Type B pancreatic cell (in vitro differentiated cells): ENCODE measurements at regions not wholly inside any gene's neighbourhood (a gene's known extent, or its start where the extent isn't known, plus 50 kb on each side); places are given as distances from the start of the nearest gene placed in this dataset.

Source experiments
- DNase-seq: peaks from one replicate; pipeline ENCODE4 v3.0.0; 2021; ENCODE audit warnings: mixed read lengths; ENCODE audit not compliant: unreplicated experiment; ENCODE audit errors: extremely low spot score
- H3K27ac Mint-ChIP-seq: 2 replicates; pipeline ENCODE4 v1.8.0; 2021; ENCODE audit warnings: mild to moderate bottlenecking, mixed read lengths
- H3K27me3 Mint-ChIP-seq: 2 replicates; pipeline ENCODE4 v1.8.0; 2021; ENCODE audit warnings: mixed read lengths
- H3K36me3 Mint-ChIP-seq: 2 replicates; pipeline ENCODE4 v1.8.0; 2021; ENCODE audit warnings: mixed read lengths
- H3K4me1 Mint-ChIP-seq: one replicate; pipeline ENCODE4 v1.8.0; 2021; ENCODE audit warnings: mixed read lengths; ENCODE audit not compliant: unreplicated experiment
- H3K4me3 Mint-ChIP-seq: 2 replicates; pipeline ENCODE4 v1.8.0; 2021; ENCODE audit warnings: mild to moderate bottlenecking, mixed read lengths
- H3K9me3 Mint-ChIP-seq: 2 replicates; pipeline ENCODE4 v1.8.0; 2021; ENCODE audit warnings: mixed read lengths
- TF ChIP-seq, protein P1 (sequence below): fragments of 200-600 bp; sonication (generic); conservative IDR thresholded peaks from 2 replicates; pipeline ENCODE4 v1.5.0; 2021; ENCODE audit warnings: antibody characterized with exemption, mild to moderate bottlenecking

DNA sequence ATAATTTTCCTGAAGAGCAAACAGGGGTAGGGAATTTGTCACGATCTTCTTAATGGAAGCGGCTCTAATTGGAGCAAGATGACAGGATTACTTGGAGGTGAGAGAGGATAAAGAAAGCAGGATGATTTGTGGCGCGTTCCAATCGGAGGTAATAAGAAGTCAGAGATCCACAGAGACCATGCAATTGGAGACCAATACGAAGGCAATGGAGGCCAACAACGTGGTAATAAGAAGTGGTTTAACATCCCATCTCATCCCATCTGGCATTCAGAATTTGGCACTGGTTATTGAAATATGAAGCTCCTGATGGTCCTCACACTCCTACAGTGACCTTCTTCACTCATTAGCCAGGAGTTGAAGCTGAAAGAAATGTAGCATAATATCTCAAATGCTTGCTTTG lies 130.6 kb downstream of the DLEU7 start:
- Mint-ChIP-seq H3K36me3 (no peaks in the 10 kb centered on the region), H3K4me1 (peaks cover 24% of the 10 kb centered on the region), H3K27me3 (no peaks in the 10 kb centered on the region), H3K9me3 (peaks cover 12% of the 10 kb centered on the region), H3K27ac (no peak overlapping the region), H3K4me3 (no peak overlapping the region)
- TF ChIP-seq, protein P1, sequence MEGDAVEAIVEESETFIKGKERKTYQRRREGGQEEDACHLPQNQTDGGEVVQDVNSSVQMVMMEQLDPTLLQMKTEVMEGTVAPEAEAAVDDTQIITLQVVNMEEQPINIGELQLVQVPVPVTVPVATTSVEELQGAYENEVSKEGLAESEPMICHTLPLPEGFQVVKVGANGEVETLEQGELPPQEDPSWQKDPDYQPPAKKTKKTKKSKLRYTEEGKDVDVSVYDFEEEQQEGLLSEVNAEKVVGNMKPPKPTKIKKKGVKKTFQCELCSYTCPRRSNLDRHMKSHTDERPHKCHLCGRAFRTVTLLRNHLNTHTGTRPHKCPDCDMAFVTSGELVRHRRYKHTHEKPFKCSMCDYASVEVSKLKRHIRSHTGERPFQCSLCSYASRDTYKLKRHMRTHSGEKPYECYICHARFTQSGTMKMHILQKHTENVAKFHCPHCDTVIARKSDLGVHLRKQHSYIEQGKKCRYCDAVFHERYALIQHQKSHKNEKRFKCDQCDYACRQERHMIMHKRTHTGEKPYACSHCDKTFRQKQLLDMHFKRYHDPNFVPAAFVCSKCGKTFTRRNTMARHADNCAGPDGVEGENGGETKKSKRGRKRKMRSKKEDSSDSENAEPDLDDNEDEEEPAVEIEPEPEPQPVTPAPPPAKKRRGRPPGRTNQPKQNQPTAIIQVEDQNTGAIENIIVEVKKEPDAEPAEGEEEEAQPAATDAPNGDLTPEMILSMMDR = no peak
- no peak for DNase-seq

DNA sequence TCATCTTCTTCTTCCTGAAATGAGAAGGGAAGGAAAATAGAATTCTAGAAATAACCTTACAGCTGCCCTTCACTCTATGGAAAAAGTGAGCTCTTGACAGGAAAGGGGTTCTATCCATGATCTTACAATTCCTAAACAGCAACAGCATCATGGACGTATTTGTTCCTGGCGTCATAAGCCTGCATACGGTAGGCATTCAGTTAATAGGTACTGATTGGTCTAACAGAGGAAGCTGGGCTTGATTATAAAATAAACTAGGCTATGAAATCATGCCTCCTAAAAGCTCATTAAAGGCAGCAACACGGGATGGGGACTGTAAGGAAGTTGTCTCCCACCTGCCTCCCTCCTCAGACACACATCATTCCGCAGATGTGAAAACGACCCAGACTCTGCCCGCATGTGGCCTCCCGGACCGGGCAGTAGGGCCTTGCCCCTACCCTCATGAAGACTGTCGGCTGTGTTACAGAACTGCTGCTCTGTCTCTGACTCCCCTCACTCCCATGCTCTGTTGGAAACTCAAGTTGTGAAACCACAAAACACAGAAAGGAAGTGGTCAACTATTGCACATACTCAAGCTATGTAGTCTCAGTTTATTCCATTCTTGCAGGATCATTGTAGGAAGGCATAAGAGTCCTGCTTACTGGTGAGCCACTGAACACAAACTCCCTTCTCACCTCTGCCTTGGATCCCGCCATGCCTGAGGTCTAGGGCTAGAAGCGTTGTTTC lies 129.8 kb downstream of the DLEU7 start:
- Mint-ChIP-seq H3K27ac (no peak overlapping the region), H3K4me1 (peaks cover 19% of the 10 kb centered on the region), H3K36me3 (no peaks in the 10 kb centered on the region), H3K9me3 (peaks cover 12% of the 10 kb centered on the region), H3K27me3 (no peaks in the 10 kb centered on the region), H3K4me3 (no peak overlapping the region)
- TF ChIP-seq, protein P1 = no peak
- DNase-seq = no peak

DNA sequence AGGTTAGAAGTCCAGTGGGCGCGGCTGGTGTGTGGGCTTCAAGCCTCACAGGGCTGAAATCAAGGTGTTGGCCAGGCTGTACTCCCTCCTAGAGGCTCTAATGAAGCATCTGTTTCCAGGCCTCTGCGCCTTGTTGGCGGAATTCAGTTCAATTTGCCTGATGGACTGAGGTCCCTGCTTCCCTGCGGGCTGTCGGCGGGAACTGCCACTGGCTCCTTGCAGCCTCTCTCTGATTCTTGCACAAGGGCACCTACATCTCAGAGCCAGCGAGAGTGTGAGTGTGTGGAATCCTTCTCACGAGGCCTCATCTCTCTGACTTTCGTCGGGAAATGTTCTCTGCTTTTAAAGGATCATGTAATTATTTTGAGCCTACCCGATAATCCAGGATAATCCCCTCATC lies 128.6 kb downstream of the DLEU7 start:
- H3K36me3 Mint-ChIP-seq = no peaks in the 10 kb centered on the region
- no peak overlapping the region for H3K27ac Mint-ChIP-seq
- peaks cover 12% of the 10 kb centered on the region for H3K9me3 Mint-ChIP-seq

DNA sequence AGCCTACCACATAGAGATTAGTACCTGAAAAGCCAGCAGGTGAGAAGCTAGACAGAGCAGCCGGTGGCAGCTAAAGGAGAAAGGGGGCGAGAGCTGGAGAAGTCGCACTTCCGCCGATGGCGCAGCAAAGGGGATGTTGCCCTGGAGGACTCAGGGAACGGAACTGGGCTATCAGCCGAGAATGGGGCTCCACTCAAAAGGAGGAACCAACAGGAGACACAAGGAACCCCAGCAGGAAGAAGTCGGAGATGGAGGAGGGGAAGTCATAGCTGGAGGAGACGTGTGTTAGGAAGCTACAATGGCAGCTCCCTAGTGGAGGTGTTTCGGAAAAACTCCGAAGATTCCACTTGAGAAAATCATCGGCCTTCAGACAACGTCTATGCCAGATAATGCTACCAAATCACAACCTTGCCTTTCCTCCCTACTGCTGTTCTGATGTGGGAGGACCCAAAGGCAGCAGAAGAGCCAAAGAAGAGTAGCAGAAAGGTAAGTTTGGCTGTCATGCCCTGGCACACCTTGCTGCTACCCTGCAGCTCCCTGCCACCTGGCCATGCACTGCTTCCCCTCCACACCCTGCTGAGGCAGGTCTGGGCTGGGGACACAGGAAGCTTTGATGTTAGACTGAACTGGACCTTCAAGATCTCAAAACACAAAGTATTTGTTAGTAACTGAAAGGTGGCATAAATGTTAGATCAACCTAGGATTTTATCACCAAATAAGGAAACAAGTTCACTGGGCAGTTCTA lies 127.9 kb downstream of the DLEU7 start:
- H3K36me3 Mint-ChIP-seq = no peaks in the 10 kb centered on the region
- H3K27ac Mint-ChIP-seq = no peak overlapping the region
- DNase-seq = no peak
- H3K9me3 Mint-ChIP-seq = peaks cover 12% of the 10 kb centered on the region
- H3K4me3 Mint-ChIP-seq = no peak overlapping the region
- TF ChIP-seq, protein P1 = no peak
- H3K27me3 Mint-ChIP-seq = no peaks in the 10 kb centered on the region
- peaks cover 22% of the 10 kb centered on the region for H3K4me1 Mint-ChIP-seq

More for the DNA sequence above, 128.6 kb downstream of the DLEU7 start:
- TF ChIP-seq, protein P1 = no peak
- DNase-seq = no peak
- Mint-ChIP-seq H3K4me1 (peaks cover 22% of the 10 kb centered on the region), H3K4me3 (no peak overlapping the region), H3K27me3 (no peaks in the 10 kb centered on the region)

DNA sequence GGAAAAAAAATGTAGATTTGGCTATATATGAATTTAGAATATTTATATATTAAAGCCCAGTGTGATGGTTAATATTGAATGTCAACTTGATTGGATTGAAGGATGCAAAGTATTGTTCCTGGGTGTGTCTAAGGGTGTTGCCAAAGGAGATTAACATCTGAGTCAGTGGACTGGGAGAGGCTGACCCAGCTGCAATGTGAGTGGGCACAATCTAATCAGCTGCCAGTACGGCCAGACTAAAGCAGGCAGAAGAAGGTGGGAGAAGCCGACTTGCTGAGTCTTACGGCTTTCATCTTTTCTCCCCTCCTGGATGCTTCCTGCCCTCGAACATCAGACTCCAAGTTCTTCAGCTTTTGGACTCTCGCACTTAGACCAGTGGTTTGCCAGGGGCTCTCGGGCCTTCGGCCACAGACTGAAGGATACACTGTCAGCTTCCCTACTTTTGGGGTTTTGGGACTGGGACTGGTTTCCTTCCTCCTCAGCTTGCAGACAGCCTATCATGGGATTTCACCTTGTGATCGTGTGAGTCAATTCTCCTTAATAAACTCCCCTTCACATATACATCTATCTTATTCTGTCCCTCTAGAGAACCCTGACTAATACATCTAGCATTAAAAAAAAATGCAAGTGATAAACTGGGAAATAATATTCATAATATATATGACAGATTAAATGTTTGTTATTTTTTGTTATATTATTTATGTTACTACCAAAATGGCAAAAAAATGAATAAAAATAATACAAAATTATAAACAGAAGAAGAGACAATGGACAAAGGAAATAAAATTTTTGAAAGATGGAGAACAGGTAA lies 122.4 kb downstream of the DLEU7 start:
- Mint-ChIP-seq H3K4me1 (peaks cover 4% of the 10 kb centered on the region), H3K4me3 (no peak overlapping the region), H3K27me3 (no peaks in the 10 kb centered on the region), H3K27ac (no peak overlapping the region), H3K9me3 (no peaks in the 10 kb centered on the region), H3K36me3 (no peaks in the 10 kb centered on the region)
- TF ChIP-seq, protein P1 = no peak
- no peak for DNase-seq
